ENCODE measurements at regions not wholly inside any gene's neighbourhood (a gene's known extent, or its start where the extent isn't known, plus 50 kb on each side); places are given as distances from the start of the nearest gene placed in this dataset.

DNA sequence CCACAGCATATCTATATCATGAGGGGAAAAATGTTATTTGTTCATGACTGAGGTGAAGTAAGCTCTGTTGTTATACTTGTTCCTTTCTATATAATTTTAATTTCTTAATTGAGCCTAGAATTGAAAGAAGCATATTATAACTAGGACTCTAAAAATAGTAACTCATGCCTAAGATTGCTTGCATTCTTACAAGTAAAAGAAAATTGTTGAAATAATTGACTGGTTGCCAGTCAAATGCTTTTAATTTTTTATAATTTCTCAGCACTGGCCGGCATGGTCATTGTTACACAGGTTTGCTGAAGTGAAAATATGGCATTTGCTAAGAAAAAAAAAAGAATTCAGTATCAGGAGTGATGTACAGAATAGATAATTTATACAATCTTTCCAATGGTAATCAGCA, 104.8 kb downstream of the GASK1B start:
- TF ChIP-seq, protein P1, sequence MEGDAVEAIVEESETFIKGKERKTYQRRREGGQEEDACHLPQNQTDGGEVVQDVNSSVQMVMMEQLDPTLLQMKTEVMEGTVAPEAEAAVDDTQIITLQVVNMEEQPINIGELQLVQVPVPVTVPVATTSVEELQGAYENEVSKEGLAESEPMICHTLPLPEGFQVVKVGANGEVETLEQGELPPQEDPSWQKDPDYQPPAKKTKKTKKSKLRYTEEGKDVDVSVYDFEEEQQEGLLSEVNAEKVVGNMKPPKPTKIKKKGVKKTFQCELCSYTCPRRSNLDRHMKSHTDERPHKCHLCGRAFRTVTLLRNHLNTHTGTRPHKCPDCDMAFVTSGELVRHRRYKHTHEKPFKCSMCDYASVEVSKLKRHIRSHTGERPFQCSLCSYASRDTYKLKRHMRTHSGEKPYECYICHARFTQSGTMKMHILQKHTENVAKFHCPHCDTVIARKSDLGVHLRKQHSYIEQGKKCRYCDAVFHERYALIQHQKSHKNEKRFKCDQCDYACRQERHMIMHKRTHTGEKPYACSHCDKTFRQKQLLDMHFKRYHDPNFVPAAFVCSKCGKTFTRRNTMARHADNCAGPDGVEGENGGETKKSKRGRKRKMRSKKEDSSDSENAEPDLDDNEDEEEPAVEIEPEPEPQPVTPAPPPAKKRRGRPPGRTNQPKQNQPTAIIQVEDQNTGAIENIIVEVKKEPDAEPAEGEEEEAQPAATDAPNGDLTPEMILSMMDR (IDR thresholded peaks at IDR 0.05; ENCODE audit: insufficient read depth, missing control alignments), result no peak
- no peak for DNase-seq (ENCODE audit: insufficient read length, low spot score)

DNA sequence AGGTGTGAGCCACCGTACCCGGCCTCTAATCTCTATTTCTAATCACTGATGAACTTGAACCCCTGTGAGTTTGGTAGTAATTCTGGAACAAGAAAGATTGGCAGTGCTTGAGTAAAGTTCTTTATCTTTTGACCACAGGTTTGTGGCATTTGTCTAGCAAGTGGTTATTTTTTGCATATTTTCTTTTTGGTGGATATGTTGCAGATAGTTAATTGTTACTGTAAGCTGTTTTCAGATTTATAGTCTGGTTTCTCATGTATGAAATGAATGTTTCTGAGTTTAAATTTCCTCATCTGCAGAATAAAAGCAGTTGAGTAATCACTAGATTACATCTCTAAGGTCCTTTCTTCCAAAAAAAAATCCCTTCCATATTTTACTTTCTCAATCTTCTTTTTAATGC, 105.2 kb downstream of the GASK1B start:
- FAIRE-seq, result no peak
- TF ChIP-seq, protein P1 (IDR thresholded peaks at IDR 0.05; ENCODE audit: insufficient read depth, missing control alignments), result no peak
- DNase-seq (ENCODE audit: insufficient read length, low spot score), result no peak

More for the DNA sequence above, 104.8 kb downstream of the GASK1B start:
- no peak for FAIRE-seq

DNA sequence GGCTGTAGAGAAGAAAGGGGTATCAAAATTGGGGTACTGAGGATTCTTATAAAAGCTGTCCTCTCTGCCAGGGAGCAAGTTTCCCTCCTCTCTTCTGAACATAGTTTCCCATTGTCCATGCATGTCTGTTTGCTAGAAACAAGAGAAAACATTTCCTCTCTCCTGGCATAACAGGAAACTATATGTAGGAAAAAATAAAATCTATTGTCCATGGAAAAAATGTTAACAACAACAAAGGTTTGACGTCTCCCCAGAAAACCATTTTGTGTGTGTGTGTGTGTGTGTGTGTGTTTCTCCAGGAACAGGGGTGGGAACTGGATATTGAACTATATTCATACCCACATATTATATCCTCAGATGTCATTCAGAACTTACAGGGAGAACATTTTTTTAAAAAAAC, 107.2 kb downstream of the GASK1B start:
- TF ChIP-seq, protein P1 (IDR thresholded peaks at IDR 0.05; ENCODE audit: insufficient read depth, missing control alignments), result no peak
- FAIRE-seq, result no peak
- DNase-seq (ENCODE audit: insufficient read length, low spot score), result no peak

DNA sequence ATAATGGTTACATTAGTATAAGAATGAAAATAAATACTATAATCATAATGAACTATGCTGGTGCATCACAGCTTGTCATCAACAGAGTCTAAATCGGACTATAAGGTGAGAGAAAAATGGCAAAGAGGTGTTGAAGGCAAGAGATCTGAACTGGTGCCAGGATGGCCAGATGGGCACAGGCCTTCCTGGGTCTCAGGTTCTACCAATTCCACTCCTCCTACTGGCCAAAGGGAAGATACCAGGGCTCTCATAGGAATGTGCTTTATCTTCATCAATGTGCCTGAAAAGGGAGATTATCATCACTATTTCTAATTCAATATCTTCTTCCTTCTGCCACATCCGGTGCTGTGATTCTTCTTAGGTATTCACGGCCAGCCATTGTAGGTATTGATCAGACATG, 107.6 kb downstream of the GASK1B start:
- FAIRE-seq (no peak), DNase-seq (ENCODE audit: insufficient read length, low spot score) (no peak)
- TF ChIP-seq, protein P1 (IDR thresholded peaks at IDR 0.05; ENCODE audit: insufficient read depth, missing control alignments), result no peak

DNA sequence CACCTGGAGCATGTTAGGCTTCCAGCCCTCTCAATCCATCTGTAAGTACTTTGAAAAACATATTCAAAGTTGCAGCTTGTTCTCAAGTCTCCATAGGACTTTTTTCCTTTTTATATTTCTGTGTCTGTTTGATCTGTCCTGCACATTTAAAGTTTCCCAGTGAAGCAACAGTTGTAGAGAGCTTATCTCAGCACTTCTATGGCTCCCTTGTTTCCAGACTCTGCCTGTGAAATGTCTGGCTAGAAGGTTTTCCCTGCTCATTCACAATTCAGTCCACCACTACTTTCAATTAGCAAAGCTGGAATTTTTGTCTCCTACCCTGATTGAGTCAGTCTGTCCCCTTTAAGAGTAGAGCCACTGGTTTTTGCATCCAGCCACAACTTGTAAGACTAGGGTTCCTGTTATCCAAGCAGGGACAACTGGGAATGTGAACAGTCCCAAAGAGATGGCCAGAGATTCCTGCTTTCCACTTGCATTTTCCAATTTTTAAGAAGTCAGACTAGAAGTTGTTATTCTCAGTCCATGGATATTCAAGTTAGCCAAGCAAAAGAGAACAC, 116.1 kb downstream of the GASK1B start:
- FAIRE-seq (no peak), DNase-seq (ENCODE audit: insufficient read length, low spot score) (no peak)
- TF ChIP-seq, protein P1 (IDR thresholded peaks at IDR 0.05; ENCODE audit: insufficient read depth, missing control alignments), result no peak

DNA sequence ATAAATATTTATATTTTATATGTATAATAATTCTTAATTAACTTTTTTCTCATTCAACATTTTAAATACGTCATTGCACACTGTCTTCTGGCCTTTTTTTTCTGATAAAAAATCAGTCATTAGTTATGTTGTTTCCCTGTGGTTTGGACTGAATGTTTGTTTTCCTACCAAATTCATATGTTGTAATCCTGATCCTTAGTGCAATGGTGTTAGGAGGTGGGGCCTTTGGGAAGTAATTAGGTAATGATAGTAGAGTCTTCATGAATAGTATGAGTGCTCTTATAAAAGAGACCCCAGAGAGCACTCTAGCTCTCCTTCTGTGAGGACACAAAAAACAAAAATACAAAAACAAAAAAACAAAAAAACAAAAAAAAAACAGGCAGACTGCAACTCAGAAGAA, 117.2 kb downstream of the GASK1B start:
- no peak for DNase-seq (ENCODE audit: insufficient read length, low spot score)
- TF ChIP-seq, protein P1 (IDR thresholded peaks at IDR 0.05; ENCODE audit: insufficient read depth, missing control alignments), result no peak
- FAIRE-seq, result no peak

DNA sequence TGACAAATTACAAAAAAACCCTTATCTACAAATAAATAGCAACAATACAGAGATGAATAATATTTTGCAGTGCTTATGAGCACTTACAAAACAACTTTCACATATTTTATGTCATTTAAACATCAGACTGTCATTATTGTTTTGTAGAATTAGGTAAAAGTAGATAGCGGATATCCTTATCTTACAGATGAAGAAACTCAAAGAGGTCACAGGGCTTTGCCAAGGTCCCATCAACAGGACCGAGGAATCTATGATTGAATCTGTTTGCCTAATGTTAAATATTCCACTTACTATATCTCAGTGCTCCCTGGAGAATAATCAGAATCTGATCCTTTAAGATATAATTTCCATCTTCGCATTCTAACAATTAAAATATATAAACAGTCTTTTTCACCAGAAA, 119.0 kb downstream of the GASK1B start:
- DNase-seq (ENCODE audit: insufficient read length, low spot score) (no peak), FAIRE-seq (no peak)
- TF ChIP-seq, protein P1 (IDR thresholded peaks at IDR 0.05; ENCODE audit: insufficient read depth, missing control alignments), result no peak
